Loucy (cell line): ENCODE measurements at regions not wholly inside any gene's neighbourhood (a gene's known extent, or its start where the extent isn't known, plus 50 kb on each side); places are given as distances from the start of the nearest gene placed in this dataset.

Source experiments
- H2AFZ ChIP-seq: fragments of 200-600 bp; sonication (generic); 2 replicates; pipeline ENCODE4 v1.6.0; 2016; ENCODE audit warnings: antibody characterized with exemption, mild to moderate bottlenecking, low read length, moderate library complexity
- H3F3A ChIP-seq: fragments of 200-600 bp; 2 replicates; pipeline ENCODE4 v1.6.0; 2016; ENCODE audit warnings: antibody characterized with exemption, low read depth, mild to moderate bottlenecking
- H3K27me3 ChIP-seq: fragments of 200-600 bp; sonication (generic); 2 replicates; pipeline ENCODE4 v1.6.1; 2014; ENCODE audit warnings: low read length, mild to moderate bottlenecking; ENCODE audit not compliant: insufficient read depth, poor library complexity, severe bottlenecking
- H3K36me3 ChIP-seq: fragments of 200-600 bp; sonication (generic); 2 replicates; pipeline ENCODE4 v1.6.1; 2016; ENCODE audit warnings: low read length; ENCODE audit not compliant: insufficient read depth
- H3K4me1 ChIP-seq: fragments of 200-600 bp; sonication (generic); 2 replicates; pipeline ENCODE4 v1.5.1; 2014; ENCODE audit warnings: low read length, mild to moderate bottlenecking; ENCODE audit not compliant: insufficient read depth, poor library complexity, severe bottlenecking
- H3K4me2 ChIP-seq: fragments of 200-600 bp; sonication (generic); 2 replicates; pipeline ENCODE4 v1.6.0; 2014; ENCODE audit warnings: antibody characterized with exemption, low read length, low read depth, mild to moderate bottlenecking; ENCODE audit not compliant: poor library complexity, severe bottlenecking
- H3K4me3 ChIP-seq: fragments of 200-600 bp; sonication (generic); 2 replicates; pipeline ENCODE4 v1.5.1; 2014; ENCODE audit warnings: low read length, mild to moderate bottlenecking, mixed read lengths; ENCODE audit not compliant: poor library complexity, severe bottlenecking
- H3K79me2 ChIP-seq: fragments of 200-600 bp; sonication (generic); 2 replicates; pipeline ENCODE4 v1.6.1; 2014; ENCODE audit warnings: low read length; ENCODE audit not compliant: insufficient read depth
- H3K9ac ChIP-seq: fragments of 200-600 bp; sonication (generic); 2 replicates; pipeline ENCODE4 v1.6.0; 2014; ENCODE audit warnings: mild to moderate bottlenecking, low read depth, low read length, moderate library complexity; ENCODE audit not compliant: poor library complexity, severe bottlenecking
- H3K9me2 ChIP-seq: fragments of 200-600 bp; sonication (generic); replicated peaks from 2 replicates; pipeline ENCODE4 v1.6.1; 2016; ENCODE audit warnings: low read depth, low read length, mixed read lengths
- H3K9me3 ChIP-seq: fragments of 200-600 bp; sonication (generic); 2 replicates; pipeline ENCODE4 v1.6.1; 2014; ENCODE audit warnings: mild to moderate bottlenecking, antibody characterized with exemption, low read length, low read depth; ENCODE audit not compliant: insufficient read depth
- H4K20me1 ChIP-seq: fragments of 200-600 bp; sonication (generic); 2 replicates; pipeline ENCODE4 v1.6.0; 2014; ENCODE audit warnings: antibody characterized with exemption, low read length, mild to moderate bottlenecking; ENCODE audit not compliant: insufficient read depth, poor library complexity, severe bottlenecking
- CTCF ChIP-seq: fragments of 200-600 bp; sonication (generic); conservative IDR thresholded peaks from 2 replicates; pipeline ENCODE4 v1.5.1; 2014; ENCODE audit warnings: mild to moderate bottlenecking, antibody characterized with exemption, low read length
- EZH2phosphoT487 ChIP-seq: fragments of 200-600 bp; IDR thresholded peaks from 2 replicates; pipeline ENCODE4 v1.6.1; 2018; ENCODE audit warnings: antibody characterized with exemption, mild to moderate bottlenecking, moderate library complexity, borderline replicate concordance

DNA sequence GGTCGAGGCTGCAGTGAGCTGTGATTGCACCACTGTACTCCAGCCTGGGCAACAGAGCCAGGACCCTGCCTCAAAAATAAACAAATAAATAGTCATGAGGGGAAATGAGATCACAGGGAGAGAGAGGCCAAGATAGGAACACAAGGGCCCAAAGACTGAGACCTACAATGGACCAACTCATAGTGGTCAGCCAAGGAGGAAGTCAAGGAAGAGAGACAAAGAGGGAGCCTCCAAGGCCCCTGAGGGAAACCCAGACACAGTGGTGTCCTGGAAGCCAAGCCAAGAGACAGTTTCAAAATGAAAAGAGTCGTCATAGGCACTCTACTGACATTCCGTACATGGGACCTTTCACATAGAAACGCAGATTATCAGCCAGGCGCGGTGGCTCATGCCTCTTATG is 153.3 kb downstream of the BCOR start:
- H3K9ac ChIP-seq, result no peak overlapping the region
- H3K27me3 ChIP-seq, result no peaks in the 10 kb centered on the region
- no peaks in the 10 kb centered on the region for H3K36me3 ChIP-seq
- no peaks in the 10 kb centered on the region for H4K20me1 ChIP-seq
- H3K79me2 ChIP-seq, result no peaks in the 10 kb centered on the region
- no peak overlapping the region for H3K4me2 ChIP-seq
- TF ChIP-seq EZH2phosphoT487 (no peak), CTCF (no peak)
- no peaks in the 10 kb centered on the region for H3K9me2 ChIP-seq
- no peak overlapping the region for H3K4me3 ChIP-seq
- H3F3A ChIP-seq, result no peaks in the 10 kb centered on the region
- peaks cover 29% of the 10 kb centered on the region for H3K4me1 ChIP-seq
- H2AFZ ChIP-seq, result no peak overlapping the region
- no peaks in the 10 kb centered on the region for H3K9me3 ChIP-seq

- Histone ChIP-seq H3K9ac (no peak overlapping the region), H2AFZ (no peak overlapping the region), H3K27me3 (no peaks in the 10 kb centered on the region), H4K20me1 (no peaks in the 10 kb centered on the region), H3F3A (no peaks in the 10 kb centered on the region), H3K79me2 (no peaks in the 10 kb centered on the region), H3K36me3 (no peaks in the 10 kb centered on the region), H3K4me1 (peaks cover 37% of the 10 kb centered on the region), H3K4me3 (no peak overlapping the region), H3K9me3 (no peaks in the 10 kb centered on the region), H3K9me2 (no peaks in the 10 kb centered on the region), H3K4me2 (no peak overlapping the region)
- TF ChIP-seq EZH2phosphoT487 (no peak), CTCF (no peak)
Observed at GRCh38 chrX:39945709-39946108, 152.0 kb downstream of the BCOR start.

DNA sequence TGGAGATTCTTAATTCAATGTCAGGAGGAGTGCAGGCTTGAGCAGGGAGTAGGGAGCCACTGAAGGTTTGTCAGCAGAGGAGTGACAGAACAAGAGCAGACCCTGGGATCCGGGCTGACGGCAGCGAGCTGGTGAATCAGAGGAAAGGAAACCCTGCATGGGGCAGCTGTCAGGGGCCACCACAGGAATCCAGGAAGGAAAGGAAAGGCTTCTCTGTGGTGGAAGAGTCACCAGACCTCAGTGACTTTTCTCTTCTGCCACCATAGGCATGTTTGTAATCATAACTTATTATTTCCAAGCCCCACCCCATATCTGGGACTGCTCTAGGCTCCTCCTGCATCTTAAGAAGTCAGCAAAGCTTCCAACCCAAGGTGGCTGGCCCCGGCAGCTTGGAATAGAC is 150.9 kb downstream of the BCOR start:
- peaks cover 37% of the 10 kb centered on the region for H3K4me1 ChIP-seq
- TF ChIP-seq CTCF (no peak), EZH2phosphoT487 (no peak)
- no peak overlapping the region for H3K4me3 ChIP-seq
- no peak overlapping the region for H2AFZ ChIP-seq
- no peaks in the 10 kb centered on the region for H4K20me1 ChIP-seq
- H3F3A ChIP-seq, result no peaks in the 10 kb centered on the region
- no peaks in the 10 kb centered on the region for H3K79me2 ChIP-seq
- no peaks in the 10 kb centered on the region for H3K27me3 ChIP-seq
- H3K9me2 ChIP-seq, result no peaks in the 10 kb centered on the region
- H3K9me3 ChIP-seq, result no peaks in the 10 kb centered on the region
- no peaks in the 10 kb centered on the region for H3K36me3 ChIP-seq
- peak overlapping the region; percentile 39 for H3K4me2 ChIP-seq
- peak overlapping the region; percentile 57 for H3K9ac ChIP-seq
